Body of pancreas (tissue), 4 donors: ENCODE measurements at regions not wholly inside any gene's neighbourhood (a gene's known extent, or its start where the extent isn't known, plus 50 kb on each side); places are given as distances from the start of the nearest gene placed in this dataset.
"Not testable (repeated sequence)": the region's sequence is repeated elsewhere in the genome, so short reads cannot be mapped to it uniquely, and the experiment has no call there.

ENCODE experiments used
- ATAC-seq: fragments of 150-250 bp; one replicate; pipeline ENCODE4 v1.9.1; 2016
- DNase-seq, 4 donors: peaks; one replicate each; pipeline ENCODE4 v3.0.0-alpha.2; 2019
- H3K27ac ChIP-seq, 4 donors: fragments of 200-600 bp; sonication (generic); 1 replicate in 3 of 4; 2 replicates in 1 of 4; pipeline versions ENCODE4 v1.5.1 to v1.6.1; 2016 to 2019; ENCODE audit warnings: mild to moderate bottlenecking in 1 of 4, mixed read lengths in 1 of 4, moderate library complexity in 1 of 4
- H3K27me3 ChIP-seq, 2 donors: fragments of 200-600 bp; sonication (generic); one replicate each; pipeline ENCODE4 v1.6.0; 2016; ENCODE audit warnings: mild to moderate bottlenecking in 1 of 2
- H3K36me3 ChIP-seq, 2 donors: fragments of 200-600 bp; sonication (generic); replicated peaks in 1 of 2; 2 replicates each; pipeline ENCODE4 v1.5.1; 2016; ENCODE audit warnings: low read depth in 2 of 2; ENCODE audit not compliant: insufficient read depth in 1 of 2
- H3K4me1 ChIP-seq: fragments of 200-600 bp; sonication (generic); one replicate; pipeline ENCODE4 v1.6.0; 2016
- H3K4me3 ChIP-seq, 2 donors: fragments of 200-600 bp; sonication (generic); 1 replicate in 1 of 2; 2 replicates in 1 of 2; pipeline ENCODE4 v1.5.1; 2016 to 2019
- H3K9me3 ChIP-seq, 3 donors: fragments of 200-600 bp; sonication (generic); 1 replicate in 2 of 3; 2 replicates in 1 of 3; pipeline ENCODE4 v1.5.1; 2016
- POLR2A ChIP-seq, 3 donors: fragments of 450-650 bp; IDR thresholded peaks; one replicate each; pipeline ENCODE4 v1.6.1; 2016; ENCODE audit warnings: antibody characterized with exemption in 3 of 3, mild to moderate bottlenecking in 2 of 3
- WGBS, 2 donors: methylation state at CpG; one replicate each; pipeline ENCODE4 v1.1.5; 2017; 5-methylcytosine and 5-hydroxymethylcytosine counted together
- intact Hi-C: fragments of 100-400 bp; cut with DNase I; formaldehyde crosslinking; loops from one replicate; pipeline ENCODE4 v1.15.1; 2023
- TF ChIP-seq, protein P1 (sequence below), 7 experiments: fragments of 450-650 bp in 4 of 7; fragments of 200-600 bp in 3 of 7; sonication (generic) in 3 of 7; IDR thresholded peaks; one replicate each; pipeline ENCODE4 v1.5.1; 2016 to 2019; ENCODE audit warnings: antibody characterized with exemption in 7 of 7

DNA sequence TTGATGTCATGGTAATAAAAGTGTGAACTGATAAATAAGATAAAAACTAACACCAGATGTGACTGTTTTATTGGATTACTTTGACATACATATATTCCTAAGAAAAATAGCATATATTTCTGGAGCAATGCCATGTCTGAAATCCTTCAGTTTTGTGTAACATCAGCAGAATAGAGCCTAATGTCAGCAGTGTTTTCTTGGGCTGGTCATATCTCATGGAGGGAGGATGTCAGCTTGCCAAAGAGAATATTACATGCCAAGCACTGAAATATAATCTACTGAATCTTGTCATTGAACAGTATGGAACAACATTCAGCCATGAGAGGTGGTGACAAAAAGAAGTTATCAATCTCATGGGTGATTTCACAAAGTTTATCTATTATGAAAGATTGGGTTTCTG, 220.3 kb downstream of the KLHL28 start:
- no peak for ATAC-seq
- Histone ChIP-seq H3K4me1 (no peaks in the 10 kb centered on the region), H3K27me3 (no peaks in the 10 kb centered on the region), H3K36me3 (no peaks in the 10 kb centered on the region), H3K27ac (no peak overlapping the region), H3K4me3 (no peak overlapping the region), H3K9me3 (no peaks in the 10 kb centered on the region)
- no peak for TF ChIP-seq POLR2A (IDR thresholded peaks at IDR 0.05)
- TF ChIP-seq, protein P1, sequence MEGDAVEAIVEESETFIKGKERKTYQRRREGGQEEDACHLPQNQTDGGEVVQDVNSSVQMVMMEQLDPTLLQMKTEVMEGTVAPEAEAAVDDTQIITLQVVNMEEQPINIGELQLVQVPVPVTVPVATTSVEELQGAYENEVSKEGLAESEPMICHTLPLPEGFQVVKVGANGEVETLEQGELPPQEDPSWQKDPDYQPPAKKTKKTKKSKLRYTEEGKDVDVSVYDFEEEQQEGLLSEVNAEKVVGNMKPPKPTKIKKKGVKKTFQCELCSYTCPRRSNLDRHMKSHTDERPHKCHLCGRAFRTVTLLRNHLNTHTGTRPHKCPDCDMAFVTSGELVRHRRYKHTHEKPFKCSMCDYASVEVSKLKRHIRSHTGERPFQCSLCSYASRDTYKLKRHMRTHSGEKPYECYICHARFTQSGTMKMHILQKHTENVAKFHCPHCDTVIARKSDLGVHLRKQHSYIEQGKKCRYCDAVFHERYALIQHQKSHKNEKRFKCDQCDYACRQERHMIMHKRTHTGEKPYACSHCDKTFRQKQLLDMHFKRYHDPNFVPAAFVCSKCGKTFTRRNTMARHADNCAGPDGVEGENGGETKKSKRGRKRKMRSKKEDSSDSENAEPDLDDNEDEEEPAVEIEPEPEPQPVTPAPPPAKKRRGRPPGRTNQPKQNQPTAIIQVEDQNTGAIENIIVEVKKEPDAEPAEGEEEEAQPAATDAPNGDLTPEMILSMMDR (IDR thresholded peaks at IDR 0.05): no peak
- DNase-seq: no peak
- intact Hi-C loops: no loop called here

DNA sequence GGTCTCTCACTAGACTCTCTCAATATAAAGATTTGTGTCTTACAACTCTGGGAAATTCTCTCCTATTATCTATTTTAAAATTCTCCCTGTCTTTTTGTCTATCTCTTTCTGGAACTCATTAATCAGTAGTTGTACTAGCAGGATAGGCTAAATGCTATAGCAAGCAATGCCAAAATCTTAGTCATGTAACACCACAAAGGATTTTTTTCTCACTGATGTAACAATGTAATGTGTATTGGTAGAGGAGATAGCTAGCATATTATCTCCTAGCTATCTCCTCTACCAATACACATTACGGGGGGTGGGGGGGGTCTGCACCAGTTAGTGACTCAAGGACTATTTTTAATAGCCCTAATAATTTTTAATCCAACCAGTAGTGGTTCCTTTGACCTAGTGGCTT, 225.4 kb downstream of the KLHL28 start:
- ATAC-seq: no peak
- no peak for TF ChIP-seq POLR2A (IDR thresholded peaks at IDR 0.05)
- TF ChIP-seq, protein P1 (IDR thresholded peaks at IDR 0.05): no peak

DNA sequence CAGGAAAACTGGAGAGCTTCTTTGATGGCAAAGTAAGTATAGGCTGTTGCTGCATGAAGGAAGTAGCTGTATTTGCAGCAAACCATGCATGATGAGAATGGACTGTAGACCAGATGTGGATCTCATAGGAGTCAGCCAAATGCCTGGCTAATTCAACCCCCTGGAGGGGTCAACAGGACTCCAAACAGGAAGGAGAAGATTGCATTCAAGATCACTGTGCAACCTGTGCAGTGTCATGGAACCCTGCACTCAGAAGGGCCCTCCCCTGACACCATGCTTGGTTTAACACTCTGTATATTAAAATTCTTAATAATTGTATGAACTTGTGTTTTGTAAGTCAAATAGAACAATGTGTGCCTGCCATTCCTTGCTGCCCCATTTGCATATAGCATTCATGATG, 225.1 kb upstream of the FSCB start:
- DNase-seq: no peak
- H3K36me3 ChIP-seq: no peaks in the 10 kb centered on the region
- ATAC-seq: no peak
- H3K4me3 ChIP-seq: no peak overlapping the region
- intact Hi-C loops: no loop called here
- no peak overlapping the region for H3K27ac ChIP-seq
- H3K4me1 ChIP-seq: no peaks in the 10 kb centered on the region
- no peaks in the 10 kb centered on the region for H3K9me3 ChIP-seq
- no peaks in the 10 kb centered on the region for H3K27me3 ChIP-seq
- TF ChIP-seq, protein P1 (IDR thresholded peaks at IDR 0.05): no peak
- no peak for TF ChIP-seq POLR2A (IDR thresholded peaks at IDR 0.05)

More for the DNA sequence above, 225.4 kb downstream of the KLHL28 start:
- no peaks in the 10 kb centered on the region for H3K36me3 ChIP-seq
- H3K4me3 ChIP-seq: no peak overlapping the region
- no peaks in the 10 kb centered on the region for H3K27me3 ChIP-seq
- WGBS, 2 donors: 44 to 50% methylated on average over 1 of the region's 1 CpG
- intact Hi-C loops: no loop called here
- no peak for DNase-seq
- no peak overlapping the region for H3K27ac ChIP-seq
- no peaks in the 10 kb centered on the region for H3K4me1 ChIP-seq
- no peaks in the 10 kb centered on the region for H3K9me3 ChIP-seq

DNA sequence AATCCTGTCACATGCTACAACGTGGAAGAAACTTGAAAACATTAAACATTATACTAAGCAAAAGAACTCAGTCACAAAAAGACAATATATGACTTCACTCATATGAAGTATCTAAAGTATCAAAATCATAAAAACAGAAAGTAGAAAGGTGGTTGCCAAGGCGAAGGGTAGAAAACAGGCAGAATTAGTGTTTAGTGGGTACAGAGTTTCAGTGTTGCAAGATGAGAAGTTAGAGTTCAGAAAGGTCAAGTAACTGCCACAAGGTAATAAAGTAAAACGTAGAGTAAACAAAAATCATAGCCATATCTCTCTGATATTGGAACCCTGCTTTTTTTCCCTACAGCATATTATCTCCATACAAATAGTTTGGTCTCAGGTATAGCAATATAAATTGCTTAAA, 223.8 kb upstream of the FSCB start:
- Histone ChIP-seq H3K4me1 (no peaks in the 10 kb centered on the region), H3K36me3 (no peaks in the 10 kb centered on the region), H3K9me3 (no peaks in the 10 kb centered on the region), H3K27me3 (no peaks in the 10 kb centered on the region), H3K4me3 (no peak overlapping the region), H3K27ac (no peak overlapping the region)
- intact Hi-C loops: no loop called here
- DNase-seq (no peak), ATAC-seq (no peak)
- no peak for TF ChIP-seq POLR2A (IDR thresholded peaks at IDR 0.05)
- TF ChIP-seq, protein P1 (IDR thresholded peaks at IDR 0.05): no peak
- WGBS, 2 donors: 47 to 51% methylated on average over 3 of the region's 3 CpGs

DNA sequence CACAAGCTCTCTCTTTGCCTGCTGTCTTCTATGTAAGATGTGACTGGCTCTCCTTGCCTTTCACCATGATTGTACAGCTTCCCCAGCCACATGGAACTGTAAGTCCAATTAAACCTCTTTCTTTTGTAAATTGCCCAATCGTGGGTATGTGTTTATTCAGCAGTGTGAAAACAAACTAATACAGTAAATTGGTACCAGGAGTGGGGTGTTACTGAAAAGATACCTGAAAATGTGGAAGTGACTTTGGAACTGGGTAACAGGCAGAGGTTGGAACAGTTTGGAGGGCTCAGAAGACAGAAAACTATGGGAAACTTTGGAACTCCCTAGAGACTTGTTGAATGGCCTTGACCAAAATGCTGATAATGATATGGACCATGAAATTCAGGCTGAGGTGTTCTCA, 214.3 kb upstream of the FSCB start:
- H3K36me3 ChIP-seq, H3K4me1 ChIP-seq, H3K4me3 ChIP-seq, ATAC-seq, intact Hi-C loops, H3K27ac ChIP-seq, DNase-seq, H3K27me3 ChIP-seq: not testable (repeated sequence)
- peaks cover 0 to 16% (median 0%) of the 10 kb centered on the region in 3 donors for H3K9me3 ChIP-seq
- 19 to 35% methylated on average over 1 of the region's 1 CpG for WGBS, 2 donors
